Esophagus (tissue), 2 donors: ENCODE measurements at regions not wholly inside any gene's neighbourhood (a gene's known extent, or its start where the extent isn't known, plus 50 kb on each side); places are given as distances from the start of the nearest gene placed in this dataset.

Experiments
- H3K27ac ChIP-seq, 2 donors: one replicate each; pipeline ENCODE4 v1.5.1; 2013; ENCODE audit warnings: low read depth in 2 of 2, mild to moderate bottlenecking in 2 of 2, inconsistent platforms in 1 of 2, low read length in 1 of 2, moderate library complexity in 1 of 2
- H3K27me3 ChIP-seq, 2 donors: one replicate each; pipeline ENCODE4 v1.6.1; 2013; ENCODE audit warnings: low read length in 2 of 2, control low read depth in 1 of 2, mild to moderate bottlenecking in 1 of 2; ENCODE audit not compliant: insufficient read depth in 2 of 2, control insufficient read depth in 1 of 2
- H3K36me3 ChIP-seq, 2 donors: one replicate each; pipeline ENCODE4 v1.6.1; 2013; ENCODE audit warnings: low read length in 1 of 2; ENCODE audit not compliant: control insufficient read depth in 2 of 2, insufficient read depth in 2 of 2
- H3K4me1 ChIP-seq, 2 donors: one replicate each; pipeline ENCODE4 v1.6.1; 2013; ENCODE audit warnings: low read length in 1 of 2; ENCODE audit not compliant: control insufficient read depth in 2 of 2, insufficient read depth in 2 of 2
- H3K4me3 ChIP-seq, 2 donors: one replicate each; pipeline ENCODE4 v1.5.1; 2013; ENCODE audit warnings: low read length in 2 of 2, mild to moderate bottlenecking in 2 of 2, low read depth in 1 of 2, moderate library complexity in 1 of 2
- H3K9me3 ChIP-seq, 2 donors: one replicate each; pipeline ENCODE4 v1.6.1; 2013; ENCODE audit warnings: mild to moderate bottlenecking in 2 of 2, low read depth in 1 of 2, low read length in 1 of 2, moderate library complexity in 1 of 2; ENCODE audit not compliant: control insufficient read depth in 2 of 2, insufficient read depth in 1 of 2
- WGBS, 2 donors: extraction: QIAGEN DNeasy Blood & Tissue Kit; methylation state at CpG; one replicate each; pipeline ENCODE4 v1.1.7; 2013; 5-methylcytosine and 5-hydroxymethylcytosine counted together
- donor health status: healthy with polysubstance abuse.
- donor health status: Bipolar disorder and iron deficiency.

DNA sequence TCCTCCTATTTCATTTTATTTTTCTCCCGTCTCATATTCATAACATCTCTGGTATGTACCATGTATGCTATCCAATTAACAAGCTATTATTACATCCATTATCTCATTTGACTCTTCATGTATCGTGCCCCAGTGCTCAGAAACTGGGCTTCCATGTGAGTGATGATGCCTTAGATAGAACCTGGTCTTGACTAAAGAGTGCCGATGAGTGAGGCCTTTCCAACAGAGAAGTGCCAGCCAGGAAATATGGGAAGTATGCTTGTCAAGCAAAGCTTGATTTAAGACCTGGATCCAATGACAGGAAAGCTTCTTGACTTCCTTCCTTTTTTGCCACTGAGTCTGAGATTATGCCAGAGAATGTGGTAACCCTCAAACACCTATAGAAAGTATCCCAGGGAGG lies 371.7 kb upstream of the FGF13 start:
- Histone ChIP-seq H3K27me3 (no peaks in the 10 kb centered on the region), H3K27ac (no peak overlapping the region), H3K4me3 (no peak overlapping the region), H3K4me1 (no peaks in the 10 kb centered on the region), H3K36me3 (no peaks in the 10 kb centered on the region), H3K9me3 (no peaks in the 10 kb centered on the region)
- 73 to 76% methylated on average over 3 of the region's 3 CpGs for WGBS, 2 donors

DNA sequence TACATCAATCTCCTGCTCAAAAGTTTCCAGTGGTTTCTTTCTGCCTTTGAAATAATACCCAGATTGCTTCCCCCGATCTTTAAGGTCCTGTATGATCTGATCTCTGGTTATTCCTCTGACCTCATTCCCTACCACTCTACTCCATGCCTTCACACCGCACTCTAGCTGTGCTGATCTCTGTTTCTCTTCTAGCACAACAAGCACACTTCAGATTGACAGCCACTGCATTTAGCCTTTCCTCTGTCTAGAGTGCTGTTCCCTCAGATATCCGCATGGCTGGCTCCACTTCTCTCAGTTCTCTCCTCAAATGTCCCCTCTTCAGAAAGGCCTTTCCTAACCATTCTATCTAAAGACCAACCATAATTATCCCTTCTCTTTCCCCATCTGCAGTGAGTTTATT lies 370.4 kb upstream of the FGF13 start:
- H3K9me3 ChIP-seq, result no peaks in the 10 kb centered on the region
- WGBS, 2 donors, result 86 to 93% methylated on average over 3 of the region's 3 CpGs
- H3K4me3 ChIP-seq, result no peak overlapping the region
- H3K36me3 ChIP-seq, result no peaks in the 10 kb centered on the region
- H3K27me3 ChIP-seq, result no peaks in the 10 kb centered on the region
- H3K4me1 ChIP-seq, result no peaks in the 10 kb centered on the region
- no peak overlapping the region for H3K27ac ChIP-seq

DNA sequence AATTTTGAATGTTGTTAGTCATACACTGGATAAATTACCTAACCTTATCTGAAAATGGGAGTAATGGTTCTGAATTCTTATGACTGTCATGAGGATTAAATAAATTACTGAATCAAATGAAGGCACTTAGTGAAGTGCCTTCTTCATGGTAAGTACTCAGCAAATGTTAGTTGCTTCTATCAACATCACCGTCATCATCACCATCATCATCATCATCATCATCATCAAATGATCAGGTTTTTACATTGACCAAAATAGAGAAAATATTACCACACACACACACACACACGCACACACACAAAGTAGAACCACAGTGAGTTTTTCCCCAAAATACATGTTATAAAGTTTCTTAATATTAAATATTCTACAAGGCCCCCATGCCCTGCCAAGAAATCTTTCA lies 368.3 kb upstream of the FGF13 start:
- 89 to 97% methylated on average over 2 of the region's 2 CpGs for WGBS, 2 donors
- H3K36me3 ChIP-seq, result no peaks in the 10 kb centered on the region
- no peak overlapping the region for H3K4me3 ChIP-seq
- no peaks in the 10 kb centered on the region for H3K4me1 ChIP-seq
- no peaks in the 10 kb centered on the region for H3K9me3 ChIP-seq
- no peak overlapping the region for H3K27ac ChIP-seq
- H3K27me3 ChIP-seq, result no peaks in the 10 kb centered on the region

DNA sequence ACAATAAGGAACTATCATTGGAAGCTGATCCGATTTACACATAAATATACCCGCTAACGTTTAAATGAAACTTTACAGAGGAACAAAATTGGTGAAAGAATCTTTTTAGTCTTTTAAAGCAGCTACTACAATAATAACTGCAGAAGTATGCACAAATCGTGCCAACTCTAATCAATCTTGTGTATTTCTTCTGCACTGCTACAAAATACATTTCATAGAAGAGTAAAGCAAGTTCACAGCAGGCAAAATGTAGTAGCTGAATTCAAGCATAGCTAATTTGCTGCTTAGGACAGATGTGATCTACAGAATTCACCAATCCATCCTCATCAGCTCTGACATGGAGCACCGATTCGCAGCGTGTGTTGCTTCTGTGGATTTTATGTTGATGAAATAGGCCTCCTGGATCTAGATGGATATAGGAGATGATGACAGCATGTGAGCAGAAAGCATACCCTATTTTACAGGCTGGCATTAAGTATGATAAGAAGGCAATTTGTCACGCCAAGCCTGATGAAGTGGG lies 367.3 kb upstream of the FGF13 start:
- Histone ChIP-seq H3K36me3 (no peaks in the 10 kb centered on the region), H3K27me3 (no peaks in the 10 kb centered on the region), H3K27ac (no peak overlapping the region), H3K9me3 (no peaks in the 10 kb centered on the region), H3K4me1 (no peaks in the 10 kb centered on the region), H3K4me3 (no peak overlapping the region)
- 45 to 47% methylated on average over 8 of the region's 8 CpGs for WGBS, 2 donors

DNA sequence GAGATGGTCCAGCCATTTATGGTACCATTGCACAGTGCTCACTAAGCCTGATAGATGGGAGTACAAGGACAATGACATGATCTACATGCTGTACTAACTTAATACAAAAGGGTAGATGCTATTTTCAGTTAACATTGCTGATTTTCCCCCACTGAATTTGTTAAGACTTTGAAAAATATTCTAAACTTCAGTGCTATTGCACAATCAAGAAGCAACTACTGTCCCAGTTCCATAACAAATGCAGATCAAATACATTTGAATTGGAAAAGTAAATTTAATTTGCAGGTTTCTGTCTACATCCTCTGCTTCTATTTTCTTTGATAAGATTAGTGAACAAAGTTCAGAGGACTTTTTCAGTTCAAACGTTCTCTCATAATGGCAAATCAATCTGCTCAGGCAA lies 366.8 kb upstream of the FGF13 start:
- no peaks in the 10 kb centered on the region for H3K4me1 ChIP-seq
- H3K4me3 ChIP-seq, result no peak overlapping the region
- 7 to 13% methylated on average over 1 of the region's 1 CpG for WGBS, 2 donors
- H3K27me3 ChIP-seq, result no peaks in the 10 kb centered on the region
- H3K27ac ChIP-seq, result no peak overlapping the region
- no peaks in the 10 kb centered on the region for H3K9me3 ChIP-seq
- no peaks in the 10 kb centered on the region for H3K36me3 ChIP-seq

DNA sequence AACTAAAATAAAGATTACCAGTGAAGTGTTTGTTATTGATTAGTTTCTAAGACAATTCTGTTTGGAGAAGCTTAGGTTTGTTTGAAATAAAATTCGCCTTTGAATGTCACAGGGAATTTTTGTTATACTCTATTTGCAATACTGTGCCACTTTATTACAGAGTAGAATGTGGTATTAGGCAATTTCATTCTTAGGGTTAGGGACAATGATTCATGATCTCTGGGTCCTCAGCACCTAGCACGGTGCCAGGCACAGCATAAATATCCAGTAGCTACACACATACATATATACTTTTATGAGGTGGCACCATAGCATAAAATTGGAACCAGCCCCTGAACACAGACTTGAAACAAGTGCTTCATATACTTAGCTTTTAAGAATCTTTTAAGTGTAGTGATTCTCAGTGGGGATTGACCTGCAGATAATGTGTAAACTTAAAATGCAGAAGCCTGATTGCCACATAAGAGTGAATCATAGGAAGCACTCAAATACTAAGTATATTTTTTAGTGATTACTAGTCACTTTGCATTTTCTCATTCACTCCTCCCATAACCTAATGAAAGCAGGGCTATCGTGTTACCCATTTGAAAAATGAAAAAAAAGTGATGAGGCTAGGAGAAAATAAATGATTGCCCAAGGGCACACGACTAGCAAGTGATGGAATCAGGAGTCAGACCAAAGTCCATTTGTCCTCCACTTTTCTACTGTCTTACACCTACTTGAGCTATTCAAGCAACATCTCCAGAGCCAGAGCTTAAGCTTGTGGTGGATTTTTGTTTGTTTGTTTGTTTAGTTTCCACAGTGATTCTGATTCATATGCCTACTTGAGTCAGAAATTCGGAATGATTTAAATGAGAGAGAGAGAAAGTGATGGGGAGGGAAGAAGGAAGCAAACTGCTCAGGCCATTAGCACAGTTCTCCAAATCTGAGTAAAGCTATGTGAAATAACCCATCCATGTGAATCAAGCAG lies 366.0 kb upstream of the FGF13 start:
- no peaks in the 10 kb centered on the region for H3K4me1 ChIP-seq
- no peaks in the 10 kb centered on the region for H3K9me3 ChIP-seq
- H3K36me3 ChIP-seq, result no peaks in the 10 kb centered on the region
- no peak overlapping the region for H3K4me3 ChIP-seq
- WGBS, 2 donors, result 41 to 46% methylated on average over 5 of the region's 5 CpGs
- no peak overlapping the region for H3K27ac ChIP-seq
- no peaks in the 10 kb centered on the region for H3K27me3 ChIP-seq

DNA sequence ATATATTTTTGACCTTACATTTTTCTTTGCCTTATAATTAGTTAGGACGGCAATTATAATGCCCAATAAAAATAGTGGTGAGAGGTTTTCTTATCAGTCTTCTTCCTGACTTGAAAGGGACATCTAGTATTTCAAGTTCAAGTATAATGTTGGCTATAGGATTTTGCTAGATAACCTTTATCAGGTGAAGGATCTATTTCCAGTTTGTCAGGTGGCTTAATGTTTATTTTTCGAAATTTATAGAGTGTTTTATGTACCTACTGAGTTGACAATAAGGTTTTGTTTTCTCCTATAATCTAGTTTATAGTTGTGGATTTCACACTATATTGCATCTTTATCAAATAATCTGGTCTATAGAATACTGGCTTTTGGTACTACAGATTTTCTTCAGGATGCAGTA lies 351.8 kb upstream of the FGF13 start:
- H3K27me3 ChIP-seq, result no peaks in the 10 kb centered on the region
- H3K4me1 ChIP-seq, result no peaks in the 10 kb centered on the region
- no peak overlapping the region for H3K27ac ChIP-seq
- 53 to 78% methylated on average over 2 of the region's 2 CpGs for WGBS, 2 donors
- H3K9me3 ChIP-seq, result no peaks in the 10 kb centered on the region
- no peak overlapping the region for H3K4me3 ChIP-seq
- no peaks in the 10 kb centered on the region for H3K36me3 ChIP-seq

DNA sequence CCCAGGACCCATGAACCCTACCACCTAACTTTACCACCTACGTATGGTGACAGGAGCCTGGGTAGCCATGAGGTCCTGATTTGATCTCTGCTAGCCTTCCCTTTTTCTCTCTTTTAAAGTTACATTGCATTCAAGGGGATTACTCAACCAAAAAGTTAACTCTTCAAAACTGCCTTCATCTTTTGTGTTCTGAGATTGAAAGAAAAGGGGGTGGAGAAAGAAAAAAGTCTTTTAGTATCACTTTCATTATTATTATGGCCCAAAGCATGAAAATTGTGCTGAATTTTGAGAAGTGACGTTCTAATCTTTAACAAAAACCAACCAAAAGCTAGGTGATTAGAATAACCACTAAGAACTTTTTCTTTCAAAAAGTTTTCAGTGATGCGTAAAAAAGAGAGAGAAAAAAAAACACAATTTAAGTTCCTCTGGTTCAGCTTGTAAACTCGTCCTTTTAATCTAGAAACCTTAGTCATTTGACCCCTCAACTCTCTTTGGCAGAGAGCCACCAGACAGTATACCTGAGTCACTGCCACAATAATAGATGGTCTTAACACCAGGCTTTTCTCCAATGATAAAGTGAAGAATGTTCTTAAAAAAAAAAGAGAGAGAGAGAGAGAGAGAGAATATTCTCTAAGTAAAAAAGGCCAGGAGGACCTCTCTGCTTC lies 347.4 kb upstream of the FGF13 start:
- Histone ChIP-seq H3K4me1 (no peaks in the 10 kb centered on the region), H3K9me3 (no peaks in the 10 kb centered on the region), H3K27ac (no peak overlapping the region), H3K36me3 (no peaks in the 10 kb centered on the region), H3K4me3 (no peak overlapping the region), H3K27me3 (no peaks in the 10 kb centered on the region)
- 39 to 40% methylated on average over 4 of the region's 4 CpGs for WGBS, 2 donors

DNA sequence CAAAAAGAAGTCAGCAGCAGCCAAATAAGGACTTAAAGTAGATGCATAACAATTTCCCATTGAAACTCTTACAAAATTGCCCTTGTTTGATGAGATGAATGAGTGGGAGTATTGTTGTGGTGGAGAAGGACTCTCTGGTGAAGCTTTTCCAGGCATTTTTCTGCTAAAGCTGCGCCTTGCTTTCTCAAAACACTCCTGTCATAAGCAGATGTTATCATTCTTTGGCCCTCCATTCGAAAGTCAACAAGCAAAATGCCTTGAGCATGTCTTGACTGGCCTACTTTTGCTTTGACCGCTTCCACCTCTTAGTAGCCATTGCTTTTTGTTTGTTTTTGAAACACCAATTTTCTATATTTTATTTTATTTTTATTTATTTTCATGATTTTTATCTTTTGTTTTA lies 340.9 kb upstream of the FGF13 start:
- 58 to 64% methylated on average over 3 of the region's 3 CpGs for WGBS, 2 donors
- no peaks in the 10 kb centered on the region for H3K36me3 ChIP-seq
- H3K9me3 ChIP-seq, result no peaks in the 10 kb centered on the region
- H3K4me3 ChIP-seq, result no peak overlapping the region
- no peaks in the 10 kb centered on the region for H3K4me1 ChIP-seq
- H3K27me3 ChIP-seq, result no peaks in the 10 kb centered on the region
- H3K27ac ChIP-seq, result no peak overlapping the region
